ENCODE measurements at regions not wholly inside any gene's neighbourhood (a gene's known extent, or its start where the extent isn't known, plus 50 kb on each side); places are given as distances from the start of the nearest gene placed in this dataset.

DNA sequence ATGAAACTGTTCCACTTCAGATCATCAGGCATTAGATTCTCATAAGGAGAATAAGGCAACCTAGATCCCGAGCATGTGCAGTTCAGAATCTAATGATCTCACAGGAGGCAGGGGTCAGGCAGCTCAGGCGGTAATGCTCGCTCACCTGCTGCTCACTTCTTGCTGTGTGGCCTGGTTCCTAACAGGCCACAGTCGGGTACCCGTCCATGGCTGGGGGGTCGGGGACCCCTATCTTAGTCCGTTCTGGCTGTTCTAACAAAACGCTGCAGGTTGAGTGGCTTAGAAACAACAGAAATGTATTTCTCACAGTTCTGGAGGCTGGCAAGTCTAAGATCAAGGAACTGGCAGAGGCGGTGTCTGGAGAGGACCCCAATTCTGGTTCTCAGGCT is 79.2 kb downstream of the ASB1 start:
- no peak overlapping the region for H3K4me3 ChIP-seq
- DNase-seq, result no peak
- no peaks in the 10 kb centered on the region for H3K27me3 ChIP-seq
- TF ChIP-seq POLR2A (IDR thresholded peaks at IDR 0.05), result no peak
- no peak for TF ChIP-seq CTCF (IDR thresholded peaks at IDR 0.05)
- no peaks in the 10 kb centered on the region for H3K9me3 ChIP-seq
- no peaks in the 10 kb centered on the region for H3K36me3 ChIP-seq
- H3K4me1 ChIP-seq, result no peaks in the 10 kb centered on the region
- intact Hi-C loops (cut with DNase I; ENCODE audit: low total_unique reads), result no loop called here
- no peak overlapping the region for H3K27ac ChIP-seq

DNA sequence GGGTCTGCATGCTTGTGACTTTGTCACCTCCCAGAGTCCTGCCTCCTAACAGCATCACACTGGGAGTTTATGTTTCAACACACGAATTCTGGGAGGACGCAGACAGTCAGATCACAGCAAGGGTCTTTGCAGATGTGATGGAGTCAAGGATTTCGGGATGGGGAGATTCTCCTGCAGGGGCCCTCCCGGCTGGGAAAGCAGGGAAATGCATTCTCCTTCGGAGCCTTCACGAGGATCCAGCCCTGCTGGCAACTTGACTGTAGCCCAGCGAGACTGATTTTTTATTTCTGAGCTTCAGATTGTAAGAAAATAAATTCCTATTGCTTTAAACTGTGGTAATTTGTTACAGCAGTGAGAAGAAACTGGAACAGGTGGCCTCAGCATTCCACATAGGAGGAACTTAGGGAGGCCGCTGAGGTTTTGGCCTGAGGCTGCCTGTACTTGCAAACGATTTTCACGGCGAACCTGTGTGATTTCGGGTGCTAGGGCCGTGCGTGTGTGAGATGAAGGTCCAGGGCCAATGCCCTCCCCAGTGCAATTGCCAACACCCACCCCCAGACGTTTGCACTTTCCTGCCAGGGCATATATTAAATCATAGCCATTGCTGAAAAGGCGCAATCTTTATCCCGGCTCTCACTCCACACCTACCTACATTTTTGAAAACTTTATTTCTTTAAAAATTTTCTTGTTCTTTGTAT is 79.8 kb downstream of the ASB1 start:
- Histone ChIP-seq H3K4me3 (no peak overlapping the region), H3K27ac (no peak overlapping the region), H3K36me3 (no peaks in the 10 kb centered on the region), H3K4me1 (no peaks in the 10 kb centered on the region), H3K27me3 (no peaks in the 10 kb centered on the region), H3K9me3 (no peaks in the 10 kb centered on the region)
- DNase-seq, result no peak
- TF ChIP-seq POLR2A (IDR thresholded peaks at IDR 0.05), result no peak
- TF ChIP-seq CTCF (IDR thresholded peaks at IDR 0.05), result no peak
- intact Hi-C loops (cut with DNase I; ENCODE audit: low total_unique reads), result no loop called here

- intact Hi-C loops (cut with DNase I; ENCODE audit: low total_unique reads), result no loop called here
- Histone ChIP-seq H3K4me3 (no peak overlapping the region), H3K4me1 (no peaks in the 10 kb centered on the region), H3K9me3 (no peaks in the 10 kb centered on the region), H3K27me3 (no peaks in the 10 kb centered on the region), H3K36me3 (no peaks in the 10 kb centered on the region), H3K27ac (no peak overlapping the region)
- TF ChIP-seq CTCF (IDR thresholded peaks at IDR 0.05) (no peak), POLR2A (IDR thresholded peaks at IDR 0.05) (no peak)
- DNase-seq, result no peak
Measured at GRCh38 chr2:238507836-238508235, 81.1 kb downstream of the ASB1 start.

DNA sequence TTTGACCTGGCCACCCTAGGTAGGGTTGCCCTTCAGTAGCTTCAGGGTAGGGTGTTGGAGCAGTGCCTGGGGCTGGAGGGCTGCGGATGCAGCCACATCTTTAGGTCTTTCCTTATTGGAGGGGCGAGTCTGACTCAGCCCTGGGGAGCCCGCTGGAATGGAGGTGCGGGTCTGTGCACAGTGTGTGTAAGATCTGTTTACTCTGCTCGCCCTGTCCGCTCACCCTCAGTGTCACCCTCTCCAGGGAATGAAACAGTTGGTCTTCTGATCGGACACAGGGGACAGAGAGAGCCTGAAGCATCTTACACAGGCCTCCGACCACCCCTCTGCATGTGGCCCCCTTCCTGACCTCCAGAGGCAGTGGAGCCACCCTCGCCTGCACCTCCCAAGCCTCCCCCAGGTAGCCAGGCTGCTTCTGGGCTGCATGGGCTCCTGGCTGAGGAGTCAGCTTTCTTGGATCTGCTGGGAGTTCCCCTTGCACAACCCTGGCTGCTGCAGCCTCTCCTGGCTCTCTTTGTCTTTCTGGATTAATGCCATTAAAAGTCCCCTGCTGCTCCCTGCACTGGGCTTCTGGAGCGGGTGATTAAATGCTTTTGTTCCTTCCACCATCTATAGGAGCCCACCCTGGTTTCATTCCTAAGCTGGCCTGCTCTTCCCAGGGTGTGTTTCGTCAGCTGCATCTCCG is 82.6 kb downstream of the ASB1 start:
- no peaks in the 10 kb centered on the region for H3K27me3 ChIP-seq
- no peak overlapping the region for H3K27ac ChIP-seq
- intact Hi-C loops (cut with DNase I; ENCODE audit: low total_unique reads), result no loop called here
- TF ChIP-seq CTCF (IDR thresholded peaks at IDR 0.05), result no peak
- TF ChIP-seq POLR2A (IDR thresholded peaks at IDR 0.05), result no peak
- DNase-seq, result no peak
- H3K4me1 ChIP-seq, result no peaks in the 10 kb centered on the region
- no peaks in the 10 kb centered on the region for H3K9me3 ChIP-seq
- H3K36me3 ChIP-seq, result no peaks in the 10 kb centered on the region
- no peak overlapping the region for H3K4me3 ChIP-seq

DNA sequence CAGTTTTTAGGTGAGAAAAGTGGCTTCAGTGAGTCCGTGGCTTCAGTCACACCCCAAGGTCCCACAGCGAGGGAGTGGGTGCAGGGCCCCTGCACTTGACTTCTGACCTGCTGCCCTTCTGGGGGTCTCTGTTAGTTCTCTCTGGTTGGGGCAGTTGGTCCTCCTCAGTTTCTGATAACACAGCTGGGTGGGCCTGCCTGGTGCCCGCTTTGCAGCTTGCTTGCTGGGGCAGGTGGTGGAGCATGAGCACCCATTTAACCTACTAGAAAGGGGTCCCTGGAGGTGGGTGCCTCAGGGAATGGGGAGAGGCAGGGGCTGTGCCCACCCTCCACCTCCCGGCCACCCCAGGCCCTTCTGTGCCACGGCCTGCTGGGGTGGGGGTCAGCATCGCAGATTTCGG is 83.2 kb downstream of the ASB1 start:
- no peaks in the 10 kb centered on the region for H3K36me3 ChIP-seq
- no peaks in the 10 kb centered on the region for H3K27me3 ChIP-seq
- TF ChIP-seq POLR2A (IDR thresholded peaks at IDR 0.05), result no peak
- no peak for TF ChIP-seq CTCF (IDR thresholded peaks at IDR 0.05)
- no peaks in the 10 kb centered on the region for H3K4me1 ChIP-seq
- intact Hi-C loops (cut with DNase I; ENCODE audit: low total_unique reads), result no loop called here
- no peaks in the 10 kb centered on the region for H3K9me3 ChIP-seq
- H3K4me3 ChIP-seq, result no peak overlapping the region
- no peak overlapping the region for H3K27ac ChIP-seq
- DNase-seq, result no peak

Measured in uterus (tissue), 3 donors.